Left lobe of liver (tissue), 2 donors: ENCODE measurements at regions not wholly inside any gene's neighbourhood (a gene's known extent, or its start where the extent isn't known, plus 50 kb on each side); places are given as distances from the start of the nearest gene placed in this dataset.
"Not testable (repeated sequence)": the region's sequence is repeated elsewhere in the genome, so short reads cannot be mapped to it uniquely, and the experiment has no call there.

Experiments used
- ATAC-seq: fragments of 200-7000 bp; cut with Tn5 transposase; one replicate; pipeline ENCODE4 v1.9.1; 2020; ENCODE audit warnings: mild to moderate bottlenecking, moderate library complexity
- DNase-seq: peaks from one replicate; pipeline ENCODE4 v3.0.0-alpha.2; 2020; ENCODE audit warnings: low spot score
- donor health status: DM: no; HTN: no; CAD: no; lungs with moderate emphysema.
- donor health status: DM: no; HTN: yes; CAD: no.

DNA sequence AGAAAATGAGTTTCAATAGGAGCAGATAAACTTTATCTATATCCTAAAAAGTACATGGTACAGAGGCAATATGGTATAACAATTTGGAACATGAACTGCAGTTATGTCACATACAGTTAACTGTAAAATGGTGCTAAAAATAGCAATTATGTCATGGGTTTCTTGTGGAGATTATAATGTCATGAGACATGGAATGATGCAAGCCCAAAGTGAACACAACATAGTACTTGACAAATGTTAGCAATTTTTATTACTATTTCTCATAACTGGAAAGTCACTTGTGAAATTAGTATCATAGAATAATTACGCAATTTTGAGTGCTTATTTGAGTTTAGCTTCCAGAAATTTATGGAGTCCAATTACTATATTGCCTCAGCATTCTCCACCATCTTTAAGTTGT, 1263.4 kb downstream of the DSC3 start:
- DNase-seq (no peak), ATAC-seq (no peak)

DNA sequence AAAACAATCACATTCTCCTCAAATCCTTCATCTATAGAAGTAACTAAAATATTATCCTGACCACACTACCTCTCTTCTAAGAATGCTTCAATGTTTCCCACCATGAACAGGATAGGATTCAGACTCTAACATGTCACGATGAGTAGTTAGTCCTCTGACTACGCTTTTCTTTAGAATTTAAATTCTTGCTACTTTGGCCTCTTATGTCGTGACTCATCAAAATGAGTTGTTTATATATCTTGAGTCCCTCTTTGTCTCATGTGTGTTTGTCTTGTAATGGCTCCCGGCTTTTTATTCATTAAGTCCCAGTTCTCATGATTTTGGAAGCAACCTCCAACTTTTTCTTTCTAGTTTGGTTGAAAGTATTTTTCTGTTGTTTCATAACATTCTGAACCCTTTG, 1289.2 kb downstream of the DSC3 start:
- ATAC-seq (no peak), DNase-seq (no peak)

DNA sequence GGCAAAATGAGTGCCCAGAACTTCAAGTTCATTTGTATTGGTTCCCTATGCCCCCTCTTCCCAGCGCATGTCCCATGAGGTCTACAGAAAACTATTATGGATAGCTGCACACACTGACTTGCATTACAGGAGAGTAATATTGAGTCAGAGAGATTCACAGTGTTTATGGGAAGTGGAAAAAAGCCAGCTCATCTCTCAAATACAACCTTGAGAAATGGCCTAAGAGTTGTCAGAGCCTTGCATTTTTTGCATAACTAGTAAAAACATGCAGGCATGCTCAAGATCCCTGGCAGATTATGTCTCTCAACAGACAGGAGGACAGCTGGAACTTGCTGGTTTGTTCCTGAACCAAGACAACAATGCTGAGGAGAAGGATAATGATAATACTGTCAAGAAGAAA, 1292.8 kb downstream of the DSC3 start:
- ATAC-seq = no peak

DNA sequence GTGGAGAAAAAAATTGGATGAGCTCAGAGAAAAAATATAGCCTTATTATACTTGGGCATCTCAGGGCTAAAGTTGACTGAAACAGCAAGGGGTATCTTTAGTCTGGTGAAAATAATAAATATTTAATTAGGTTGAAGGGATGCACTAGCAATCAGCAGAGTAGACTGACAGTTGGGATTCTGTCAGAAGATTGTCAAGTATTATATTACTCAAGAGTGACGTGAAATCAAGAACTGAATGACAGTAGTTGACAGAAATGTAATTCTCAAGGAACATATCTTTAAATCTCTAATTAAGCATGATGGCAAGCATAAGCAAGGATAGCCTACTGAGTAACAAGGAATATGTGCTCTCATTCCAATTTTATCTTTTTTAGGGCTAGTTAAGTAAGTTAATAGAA, 1301.1 kb downstream of the DSC3 start:
- ATAC-seq (no peak), DNase-seq (no peak)

More for the DNA sequence above, 1292.8 kb downstream of the DSC3 start:
- no peak for DNase-seq

DNA sequence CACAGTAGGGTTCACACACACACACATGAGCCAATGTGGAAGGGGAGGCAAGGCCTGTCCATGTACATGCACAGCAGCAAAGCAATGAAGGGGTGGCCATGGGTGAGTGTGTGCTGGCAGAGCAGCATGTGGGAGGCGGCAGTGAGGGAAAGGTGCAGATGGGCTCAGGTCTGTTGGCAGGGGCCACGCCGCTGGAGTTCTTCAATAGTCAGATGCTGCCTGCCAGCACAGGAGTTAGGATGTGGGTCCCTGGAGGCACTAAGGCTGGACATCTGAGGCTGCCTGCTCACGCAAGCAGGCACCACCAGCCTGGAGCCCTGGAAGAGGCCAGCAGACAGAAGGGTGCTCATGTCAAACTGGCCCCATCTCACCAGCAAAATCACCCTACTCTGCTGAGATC, 1304.9 kb downstream of the DSC3 start:
- ATAC-seq (no peak), DNase-seq (no peak)

DNA sequence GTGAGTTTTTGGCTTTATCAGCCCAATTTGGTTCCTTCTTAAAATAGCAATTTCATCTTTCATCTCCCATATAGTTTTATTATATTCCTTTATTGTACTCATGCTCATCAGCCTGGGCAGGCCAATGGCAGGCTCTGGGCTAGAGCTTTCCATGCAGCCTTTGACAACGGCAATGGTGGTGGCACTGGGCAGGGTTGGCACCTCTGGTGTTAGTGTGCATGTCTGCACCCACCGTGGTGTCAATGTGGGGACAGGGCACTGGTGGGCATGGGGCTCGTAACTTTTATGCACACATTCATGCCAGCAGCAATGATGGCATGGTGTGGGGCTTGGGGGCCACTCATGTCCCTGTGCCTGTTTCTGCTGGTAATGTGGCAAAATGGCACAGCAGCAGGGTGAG, 1305.4 kb downstream of the DSC3 start:
- ATAC-seq (no peak), DNase-seq (no peak)

DNA sequence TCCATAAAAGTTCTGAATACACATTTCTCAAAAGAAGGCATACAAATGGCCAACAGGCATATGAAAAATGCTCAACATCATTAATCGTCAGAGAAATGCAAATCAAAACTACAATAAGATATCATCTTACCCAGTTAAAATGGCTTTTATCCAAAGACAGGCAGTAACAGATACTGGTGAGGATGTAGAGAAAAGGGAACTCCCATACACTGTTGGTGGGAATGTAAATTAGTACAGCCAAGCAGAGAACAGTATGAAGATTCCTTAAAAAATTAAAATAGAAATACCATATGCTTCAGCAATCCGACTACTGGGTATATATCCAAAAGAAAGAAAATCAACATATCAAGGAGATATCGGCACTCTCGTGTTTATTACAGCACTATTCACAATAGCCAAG, 1312.5 kb downstream of the DSC3 start:
- no peak for ATAC-seq
- no peak for DNase-seq

DNA sequence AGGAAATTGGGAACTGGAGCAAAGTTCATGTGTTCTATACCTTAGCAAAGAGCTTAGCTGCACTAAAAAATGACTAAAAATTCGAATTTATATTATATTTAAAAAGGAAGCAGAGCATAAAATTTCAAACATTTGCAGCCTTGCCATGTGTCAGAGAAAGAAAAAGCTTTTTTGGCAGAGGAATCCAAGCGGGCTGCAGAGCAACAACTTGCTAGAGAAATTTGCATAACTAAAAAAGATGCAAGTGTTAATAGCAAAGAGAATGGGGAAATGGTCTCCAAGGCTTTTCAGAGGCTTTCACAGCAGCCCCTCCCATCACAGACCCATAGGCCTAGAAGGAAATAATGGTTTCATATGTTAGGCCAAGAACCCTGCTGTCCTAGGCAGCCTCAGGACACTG, 1315.9 kb downstream of the DSC3 start:
- no peak for DNase-seq
- ATAC-seq = no peak

DNA sequence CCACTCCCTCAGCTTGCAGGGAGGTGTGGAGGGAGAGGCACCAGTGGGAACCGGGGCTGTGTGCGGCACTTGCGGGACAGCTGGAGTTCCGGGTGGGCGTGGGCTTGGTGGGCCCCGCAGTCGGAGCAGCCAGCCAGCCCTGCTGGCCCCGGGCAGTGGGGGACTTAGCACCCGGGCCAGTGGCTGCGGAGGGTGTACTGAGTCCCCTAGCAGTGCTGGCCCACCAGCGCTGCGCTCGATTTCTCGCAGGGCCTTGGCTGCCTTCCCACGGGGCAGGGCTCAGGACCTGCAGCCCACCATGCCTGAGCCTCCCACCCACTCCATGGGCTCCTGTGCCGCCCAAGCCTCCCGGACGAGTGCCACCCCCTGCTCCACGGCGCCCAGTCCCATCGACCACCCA, 1319.1 kb downstream of the DSC3 start:
- not testable (repeated sequence) for ATAC-seq, DNase-seq

DNA sequence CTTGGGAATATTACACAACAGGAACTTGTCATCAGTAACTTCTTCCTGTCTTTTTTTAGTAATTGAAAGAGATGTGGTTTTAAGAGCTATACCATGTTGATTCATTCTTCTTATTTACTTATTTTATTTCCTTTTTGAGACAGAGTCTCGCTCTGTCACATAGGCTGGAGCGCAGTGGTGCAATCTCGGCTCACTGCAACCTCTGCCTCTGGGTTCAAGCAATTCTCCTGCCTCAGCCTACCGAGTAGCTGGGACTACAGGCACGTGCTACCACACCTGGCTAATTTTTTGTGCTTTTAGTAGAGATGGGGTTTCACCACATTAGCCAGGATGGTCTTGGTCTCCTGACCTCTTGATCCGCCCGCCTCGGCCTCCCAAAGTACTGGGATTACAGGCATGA, 1326.6 kb downstream of the DSC3 start:
- DNase-seq, ATAC-seq: not testable (repeated sequence)

DNA sequence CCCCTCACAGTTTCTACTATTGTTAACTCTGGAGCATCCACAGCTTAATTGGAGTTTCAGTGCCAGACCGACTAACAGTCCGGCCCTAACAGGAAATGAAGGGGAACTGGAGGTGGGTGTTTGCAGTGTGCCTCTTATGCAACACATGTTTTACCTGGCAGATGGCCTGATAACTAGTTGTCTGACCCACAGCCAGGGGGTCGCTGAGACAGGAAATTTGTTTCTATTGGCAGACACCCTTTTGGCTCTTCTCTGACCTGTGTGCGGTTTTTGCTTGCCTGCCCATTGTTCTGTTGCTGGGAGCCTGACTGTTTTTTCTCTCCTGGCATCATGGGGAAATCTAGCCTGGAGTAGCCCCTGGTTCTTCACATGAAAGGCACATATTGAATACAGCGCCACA, 1329.8 kb downstream of the DSC3 start:
- ATAC-seq (no peak), DNase-seq (no peak)

DNA sequence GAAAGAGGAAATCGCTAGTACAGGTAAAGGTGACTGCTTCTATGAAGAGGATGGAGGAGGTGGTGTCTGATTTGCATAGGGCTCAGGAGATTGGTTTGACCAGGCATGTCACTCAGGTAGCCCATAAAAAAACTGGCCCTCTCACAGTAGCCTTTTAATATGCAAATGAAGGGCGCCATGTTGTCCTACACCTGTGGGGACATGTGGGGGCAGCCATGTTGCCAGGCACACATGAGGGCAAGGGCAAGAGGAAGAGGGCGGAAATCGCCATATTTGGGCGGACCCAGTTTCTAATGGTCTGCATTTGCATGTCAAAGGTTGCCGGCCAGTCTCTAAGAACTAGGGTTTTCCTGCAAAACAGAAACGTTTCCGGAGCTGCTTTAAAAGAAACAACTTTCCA, 1330.6 kb downstream of the DSC3 start:
- DNase-seq = no peak

DNA sequence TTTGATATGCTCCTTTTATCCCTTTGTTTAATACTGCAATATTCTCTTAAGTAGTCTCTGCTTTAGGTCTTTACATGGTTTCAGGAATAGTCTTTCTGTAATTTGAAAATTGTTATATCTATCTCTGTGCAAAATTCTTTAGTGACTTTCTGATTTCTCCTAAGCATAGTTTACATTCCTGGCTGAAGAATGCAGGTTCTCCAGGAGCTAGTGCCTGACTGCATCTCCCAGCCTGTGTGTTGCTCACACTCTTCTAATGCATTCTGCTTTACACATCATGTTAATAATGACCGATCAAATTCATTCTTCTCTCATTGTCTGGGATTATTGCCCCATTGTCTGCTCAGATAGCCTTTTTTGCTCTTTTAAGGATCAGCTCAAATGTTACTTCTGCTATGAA, 1349.2 kb downstream of the DSC3 start:
- ATAC-seq (no peak), DNase-seq (no peak)

More for the DNA sequence above, 1330.6 kb downstream of the DSC3 start:
- ATAC-seq = no peak

DNA sequence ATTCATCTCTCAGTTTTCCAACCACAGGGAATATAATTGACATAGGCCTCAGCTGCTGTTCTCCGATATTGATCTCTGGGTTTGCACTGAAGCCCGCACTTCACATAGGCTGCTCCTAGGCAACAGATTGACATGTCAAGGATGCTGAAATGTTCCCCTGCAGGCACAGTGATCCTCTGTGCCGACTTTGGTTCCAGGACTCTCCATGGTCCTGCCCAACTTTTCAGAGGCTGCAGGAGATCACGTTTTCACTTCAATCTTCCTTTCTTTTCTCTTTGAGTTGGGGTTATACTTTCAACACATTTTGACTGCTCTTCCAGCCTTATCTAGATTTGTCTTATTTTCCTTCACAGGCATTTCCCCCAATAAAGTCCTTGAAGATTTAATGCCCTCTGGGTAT, 1361.0 kb downstream of the DSC3 start:
- ATAC-seq = no peak
- no peak for DNase-seq

DNA sequence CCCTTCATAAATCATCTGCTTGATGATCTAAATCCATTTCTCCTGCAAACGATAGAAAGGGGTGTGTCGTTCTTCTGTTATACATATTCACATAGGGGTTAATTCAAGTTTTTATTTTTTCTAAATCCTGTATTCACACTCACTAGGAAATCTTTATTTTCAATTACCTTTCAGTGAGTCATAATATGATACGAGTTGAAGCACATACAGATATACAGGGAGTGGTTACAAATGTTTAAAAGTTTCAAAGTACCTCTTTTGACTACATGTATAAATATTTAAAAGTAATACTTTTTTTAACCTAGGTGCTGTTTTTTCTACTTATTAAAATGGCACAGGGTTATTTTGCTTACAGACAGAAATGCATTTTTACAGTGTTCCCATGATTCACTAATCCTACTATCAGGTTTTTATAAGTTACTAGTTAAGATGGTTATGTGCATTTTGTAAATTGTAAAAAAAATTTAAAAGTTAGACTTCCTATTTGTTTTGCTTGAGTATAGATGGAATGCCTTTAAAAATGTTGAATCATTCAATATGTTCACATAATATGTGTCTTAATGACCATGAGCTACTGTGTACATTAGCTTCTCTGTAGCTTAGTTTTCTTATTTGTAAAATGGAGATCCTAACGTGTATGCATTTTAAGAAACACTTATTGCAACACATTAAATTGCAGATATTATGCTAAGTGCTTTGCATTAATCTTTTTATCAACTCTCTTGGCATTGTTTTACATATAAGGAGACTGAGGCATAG, 1378.1 kb downstream of the DSC3 start:
- no peak for DNase-seq

DNA sequence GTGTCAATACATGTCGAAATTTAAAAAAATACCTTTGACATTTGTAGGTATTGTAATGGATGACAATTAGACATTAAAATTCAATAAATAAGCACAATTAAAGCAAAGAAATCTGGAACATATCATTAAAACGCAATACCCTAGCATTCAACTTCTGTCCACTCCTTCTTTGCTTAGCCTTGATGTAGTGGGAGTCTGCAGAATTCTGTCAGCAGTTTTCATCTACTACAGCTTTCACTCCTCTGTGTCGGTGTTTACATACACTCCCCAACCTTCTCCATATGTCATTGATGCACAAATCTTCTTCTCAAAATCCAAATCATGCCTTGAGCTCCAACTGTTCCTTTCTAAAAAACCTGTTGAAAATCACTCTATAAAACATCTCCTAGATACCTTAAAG, 1380.6 kb downstream of the DSC3 start:
- no peak for ATAC-seq
- DNase-seq = no peak

More for the DNA sequence above, 1378.1 kb downstream of the DSC3 start:
- no peak for ATAC-seq

DNA sequence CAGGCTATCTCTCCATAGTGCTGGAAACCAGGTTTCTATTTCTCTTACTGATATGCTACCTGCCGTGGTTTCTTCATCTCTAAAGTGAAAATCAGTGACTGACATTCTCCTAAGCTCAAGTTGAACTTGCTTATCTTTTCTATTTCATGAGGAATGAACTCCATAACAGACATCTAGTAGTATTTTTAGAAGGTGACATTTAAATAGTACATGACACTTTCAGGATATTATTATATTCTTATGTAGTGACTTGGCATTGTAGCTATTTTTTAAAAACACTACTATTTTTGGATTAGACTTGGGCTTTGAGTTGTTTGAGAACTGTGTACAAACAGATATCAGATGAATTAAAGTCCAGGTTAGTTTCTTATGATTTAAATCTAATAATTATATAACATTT, 1381.8 kb downstream of the DSC3 start:
- ATAC-seq = no peak
- DNase-seq = no peak

DNA sequence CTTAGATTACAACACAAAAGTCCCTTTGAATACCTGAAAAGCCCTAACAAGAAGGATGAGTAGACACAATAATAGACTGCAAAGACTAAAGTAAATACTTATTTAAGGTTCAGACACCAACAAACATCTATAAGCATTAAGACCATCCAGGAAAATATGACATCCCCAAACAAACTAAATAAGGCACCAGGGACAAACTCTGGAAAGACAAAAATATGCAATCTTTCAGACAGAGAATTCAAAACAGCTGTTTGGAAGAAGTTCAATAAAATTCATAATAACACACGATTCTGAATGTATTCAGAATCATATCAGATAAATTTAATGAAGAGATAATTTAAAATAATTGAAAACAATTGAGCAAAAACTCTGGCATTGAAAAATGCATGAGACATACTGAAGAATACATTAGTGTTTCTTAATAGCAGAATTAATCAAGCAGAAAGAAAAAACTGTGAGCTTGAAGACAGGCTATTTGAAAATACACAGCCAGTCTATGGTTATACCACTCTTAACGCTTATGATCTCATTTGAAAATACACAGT, 1388.8 kb downstream of the DSC3 start:
- ATAC-seq = no peak
- DNase-seq = no peak

DNA sequence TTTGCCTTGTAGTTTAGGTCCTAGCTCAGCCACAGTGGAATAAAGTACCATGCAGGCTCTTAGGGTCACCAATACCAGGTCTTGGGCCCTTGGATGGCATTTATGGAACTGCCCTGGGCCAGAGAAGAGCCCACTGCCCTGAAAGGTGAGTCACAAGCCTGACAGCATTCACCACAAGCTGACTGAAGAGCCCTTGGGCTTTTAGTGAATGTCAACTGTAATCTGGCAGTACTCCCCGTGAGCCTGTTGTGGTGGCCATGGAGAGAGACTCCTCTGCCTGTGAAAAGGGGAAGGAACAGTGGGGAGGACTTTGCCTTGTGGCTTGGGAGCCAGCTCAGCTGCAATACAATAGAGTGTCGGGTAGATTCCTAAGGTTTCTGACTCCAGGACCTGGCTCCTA, 1389.7 kb downstream of the DSC3 start:
- ATAC-seq (no peak), DNase-seq (no peak)

DNA sequence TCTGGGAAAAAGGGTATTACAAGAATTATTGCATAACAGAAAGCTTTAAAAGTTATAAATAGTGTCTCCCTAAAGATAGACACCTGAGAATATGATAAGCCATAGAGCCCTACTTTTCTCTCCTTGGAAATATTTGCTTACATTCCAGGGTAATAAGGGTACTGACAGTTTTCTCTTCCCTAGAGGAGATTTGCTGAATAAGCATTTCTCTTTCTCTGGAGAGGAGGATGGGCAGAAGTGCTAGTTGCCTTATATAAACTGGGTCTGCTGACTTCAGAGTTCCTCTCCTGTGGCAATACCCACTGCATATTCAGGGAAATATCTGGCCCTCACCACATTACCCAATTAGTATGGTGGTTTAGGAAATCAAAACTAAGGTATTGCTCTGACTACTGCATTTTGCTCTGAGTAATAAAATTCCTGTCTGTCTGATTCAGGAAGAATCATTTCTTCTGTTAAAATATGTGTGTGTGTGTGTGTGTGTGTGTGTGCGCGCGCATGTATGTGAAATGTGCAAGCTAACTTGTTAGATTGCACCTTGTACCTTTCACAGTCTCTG, 1391.3 kb downstream of the DSC3 start:
- no peak for ATAC-seq
- no peak for DNase-seq

DNA sequence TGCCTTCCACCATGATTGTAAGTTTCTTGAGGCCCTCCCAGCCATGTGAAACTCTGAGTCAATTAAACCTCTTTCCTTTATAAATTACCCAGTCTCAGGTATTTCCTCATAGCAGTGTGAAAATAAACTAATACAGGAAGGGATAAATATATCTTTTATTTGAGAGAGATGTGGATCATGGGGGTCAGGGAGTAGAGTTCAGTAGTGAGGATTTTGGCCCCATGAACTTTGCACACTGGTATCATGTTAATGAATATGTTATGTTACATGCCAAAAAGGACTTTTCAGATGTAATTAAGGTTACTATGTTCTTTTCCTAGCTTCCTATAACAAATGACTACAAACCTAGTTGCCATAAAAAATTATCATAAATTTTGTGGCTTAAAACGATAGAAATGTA, 1393.7 kb downstream of the DSC3 start:
- ATAC-seq = peak; percentile 63

DNA sequence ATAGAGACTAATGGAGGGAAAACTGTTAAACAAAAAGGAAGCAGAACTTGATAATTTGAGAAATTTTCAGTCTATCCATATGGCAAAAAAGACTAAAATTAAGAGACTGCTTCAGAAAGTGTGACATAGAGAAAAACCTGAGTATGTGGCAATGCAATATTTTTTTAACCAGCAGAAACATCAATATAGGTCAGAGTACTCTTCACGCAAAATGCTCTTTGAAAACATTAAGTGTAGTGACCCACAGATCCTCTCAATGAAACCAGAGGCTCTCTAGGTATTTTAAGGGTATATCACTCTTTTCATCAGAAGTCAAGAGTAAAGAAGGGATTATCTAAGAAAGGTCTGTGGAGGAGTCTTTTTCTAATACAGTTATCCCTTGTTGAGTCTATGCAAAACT, 1394.8 kb downstream of the DSC3 start:
- ATAC-seq (peak; percentile 89), DNase-seq (no peak)

More for the DNA sequence above, 1393.7 kb downstream of the DSC3 start:
- DNase-seq = no peak

DNA sequence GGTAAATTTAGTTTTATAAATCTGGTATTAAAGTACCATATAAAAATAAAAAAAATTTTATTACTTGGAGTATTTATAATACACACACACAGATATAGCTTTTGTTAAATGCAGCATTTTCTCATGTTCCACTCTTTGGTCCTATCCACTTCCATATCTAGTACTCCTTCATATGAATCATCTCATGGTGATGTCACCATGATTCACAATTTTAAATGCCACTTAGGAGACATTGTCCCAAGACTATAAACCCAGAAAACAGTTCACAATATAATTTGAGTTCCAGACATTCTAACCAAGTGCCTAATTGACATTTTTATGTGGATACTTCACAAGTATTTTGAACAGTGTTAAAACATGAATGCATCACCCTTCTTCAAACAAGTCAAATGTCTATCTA, 1398.3 kb downstream of the DSC3 start:
- ATAC-seq (no peak), DNase-seq (no peak)
